Astrocyte of the hippocampus (primary cell): ENCODE measurements at regions not wholly inside any gene's neighbourhood (a gene's known extent, or its start where the extent isn't known, plus 50 kb on each side); places are given as distances from the start of the nearest gene placed in this dataset.

Experiments
- DNase-seq: peaks from one replicate; pipeline ENCODE4 v3.0.0; 2011; ENCODE audit warnings: low read depth, low spot score

GRCh38 chr4:35739308-35739707 lies 505.0 kb downstream of the ARAP2 start:
- DNase-seq: no peak

- DNase-seq: no peak
These were observed 490.3 kb downstream of the ARAP2 start for GRCh38 chr4:35754047-35754446.

GRCh38 chr4:35757836-35758235 lies 486.5 kb downstream of the ARAP2 start:
- DNase-seq: no peak

- no peak for DNase-seq
These were observed 483.5 kb downstream of the ARAP2 start for GRCh38 chr4:35760807-35761206.

- DNase-seq: no peak
These were observed 472.7 kb downstream of the ARAP2 start for GRCh38 chr4:35771571-35771970.

GRCh38 chr4:35772291-35772690 lies 472.0 kb downstream of the ARAP2 start:
- DNase-seq: peak; percentile 0

- no peak for DNase-seq
These were observed 454.3 kb downstream of the ARAP2 start for GRCh38 chr4:35789899-35790574.

GRCh38 chr4:35793045-35793722 lies 451.1 kb downstream of the ARAP2 start:
- DNase-seq: peak; percentile 16

- DNase-seq: no peak
These were observed 450.5 kb downstream of the ARAP2 start for GRCh38 chr4:35793766-35794165.

GRCh38 chr4:35800669-35801068 lies 443.6 kb downstream of the ARAP2 start:
- no peak for DNase-seq

- DNase-seq: no peak
These were observed 441.7 kb downstream of the ARAP2 start for GRCh38 chr4:35802644-35803043.

- DNase-seq: no peak
These were observed 425.8 kb downstream of the ARAP2 start for GRCh38 chr4:35818520-35818919.

- no peak for DNase-seq
These were observed 424.3 kb downstream of the ARAP2 start for GRCh38 chr4:35820003-35820402.

- no peak for DNase-seq
These were observed 420.1 kb downstream of the ARAP2 start for GRCh38 chr4:35824231-35824630.

GRCh38 chr4:35835893-35836292 lies 408.4 kb downstream of the ARAP2 start:
- DNase-seq: no peak

- no peak for DNase-seq
These were observed 407.7 kb downstream of the ARAP2 start for GRCh38 chr4:35836596-35836995.

- no peak for DNase-seq
These were observed 377.3 kb downstream of the ARAP2 start for GRCh38 chr4:35867057-35867456.

GRCh38 chr4:35872273-35872672 lies 372.0 kb downstream of the ARAP2 start:
- no peak for DNase-seq

GRCh38 chr4:35879479-35879878 lies 364.8 kb downstream of the ARAP2 start:
- DNase-seq: no peak

GRCh38 chr4:35883108-35883507 lies 361.2 kb downstream of the ARAP2 start:
- no peak for DNase-seq

GRCh38 chr4:35884714-35885480 lies 359.4 kb downstream of the ARAP2 start:
- no peak for DNase-seq

GRCh38 chr4:35897808-35898207 lies 346.5 kb downstream of the ARAP2 start:
- DNase-seq: no peak
